ENCODE measurements at regions not wholly inside any gene's neighbourhood (a gene's known extent, or its start where the extent isn't known, plus 50 kb on each side); places are given as distances from the start of the nearest gene placed in this dataset.

DNA sequence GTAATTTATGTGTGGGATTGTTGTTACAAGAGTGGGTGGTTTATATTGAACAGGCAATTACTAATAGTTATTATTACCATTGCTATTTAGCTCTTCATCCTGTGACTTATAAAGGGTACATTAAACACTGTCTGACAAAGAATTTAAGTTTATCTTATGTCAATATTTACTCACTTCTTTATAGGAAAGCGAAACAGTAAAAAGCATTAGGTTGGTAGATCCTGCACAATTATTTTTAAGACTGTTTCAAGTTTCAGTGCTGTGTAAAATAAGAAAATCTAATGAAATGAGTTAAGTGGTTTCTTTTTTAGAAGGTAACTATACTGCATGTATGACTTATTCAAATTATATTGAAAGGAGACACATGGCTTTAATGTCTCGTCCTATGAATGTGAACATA, 135.8 kb upstream of the MAP3K7 start:
- TF ChIP-seq, protein P1, sequence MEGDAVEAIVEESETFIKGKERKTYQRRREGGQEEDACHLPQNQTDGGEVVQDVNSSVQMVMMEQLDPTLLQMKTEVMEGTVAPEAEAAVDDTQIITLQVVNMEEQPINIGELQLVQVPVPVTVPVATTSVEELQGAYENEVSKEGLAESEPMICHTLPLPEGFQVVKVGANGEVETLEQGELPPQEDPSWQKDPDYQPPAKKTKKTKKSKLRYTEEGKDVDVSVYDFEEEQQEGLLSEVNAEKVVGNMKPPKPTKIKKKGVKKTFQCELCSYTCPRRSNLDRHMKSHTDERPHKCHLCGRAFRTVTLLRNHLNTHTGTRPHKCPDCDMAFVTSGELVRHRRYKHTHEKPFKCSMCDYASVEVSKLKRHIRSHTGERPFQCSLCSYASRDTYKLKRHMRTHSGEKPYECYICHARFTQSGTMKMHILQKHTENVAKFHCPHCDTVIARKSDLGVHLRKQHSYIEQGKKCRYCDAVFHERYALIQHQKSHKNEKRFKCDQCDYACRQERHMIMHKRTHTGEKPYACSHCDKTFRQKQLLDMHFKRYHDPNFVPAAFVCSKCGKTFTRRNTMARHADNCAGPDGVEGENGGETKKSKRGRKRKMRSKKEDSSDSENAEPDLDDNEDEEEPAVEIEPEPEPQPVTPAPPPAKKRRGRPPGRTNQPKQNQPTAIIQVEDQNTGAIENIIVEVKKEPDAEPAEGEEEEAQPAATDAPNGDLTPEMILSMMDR (IDR thresholded peaks at IDR 0.05; ENCODE audit: low read depth, low read length, missing input control), result no peak
- TF ChIP-seq FOXA2 (IDR thresholded peaks at IDR 0.05), result no peak
- TF ChIP-seq FOXA1 (IDR thresholded peaks at IDR 0.05), result no peak
- no peak for TF ChIP-seq HNF4G (IDR thresholded peaks at IDR 0.05)
- no peak for TF ChIP-seq TAF1 (conservative IDR thresholded peaks at IDR 0.05)
- TF ChIP-seq RAD21 (IDR thresholded peaks at IDR 0.05), result no peak
- TF ChIP-seq, protein P2, sequence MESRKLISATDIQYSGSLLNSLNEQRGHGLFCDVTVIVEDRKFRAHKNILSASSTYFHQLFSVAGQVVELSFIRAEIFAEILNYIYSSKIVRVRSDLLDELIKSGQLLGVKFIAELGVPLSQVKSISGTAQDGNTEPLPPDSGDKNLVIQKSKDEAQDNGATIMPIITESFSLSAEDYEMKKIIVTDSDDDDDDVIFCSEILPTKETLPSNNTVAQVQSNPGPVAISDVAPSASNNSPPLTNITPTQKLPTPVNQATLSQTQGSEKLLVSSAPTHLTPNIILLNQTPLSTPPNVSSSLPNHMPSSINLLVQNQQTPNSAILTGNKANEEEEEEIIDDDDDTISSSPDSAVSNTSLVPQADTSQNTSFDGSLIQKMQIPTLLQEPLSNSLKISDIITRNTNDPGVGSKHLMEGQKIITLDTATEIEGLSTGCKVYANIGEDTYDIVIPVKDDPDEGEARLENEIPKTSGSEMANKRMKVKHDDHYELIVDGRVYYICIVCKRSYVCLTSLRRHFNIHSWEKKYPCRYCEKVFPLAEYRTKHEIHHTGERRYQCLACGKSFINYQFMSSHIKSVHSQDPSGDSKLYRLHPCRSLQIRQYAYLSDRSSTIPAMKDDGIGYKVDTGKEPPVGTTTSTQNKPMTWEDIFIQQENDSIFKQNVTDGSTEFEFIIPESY (IDR thresholded peaks at IDR 0.05), result no peak
- TF ChIP-seq, protein P3, sequence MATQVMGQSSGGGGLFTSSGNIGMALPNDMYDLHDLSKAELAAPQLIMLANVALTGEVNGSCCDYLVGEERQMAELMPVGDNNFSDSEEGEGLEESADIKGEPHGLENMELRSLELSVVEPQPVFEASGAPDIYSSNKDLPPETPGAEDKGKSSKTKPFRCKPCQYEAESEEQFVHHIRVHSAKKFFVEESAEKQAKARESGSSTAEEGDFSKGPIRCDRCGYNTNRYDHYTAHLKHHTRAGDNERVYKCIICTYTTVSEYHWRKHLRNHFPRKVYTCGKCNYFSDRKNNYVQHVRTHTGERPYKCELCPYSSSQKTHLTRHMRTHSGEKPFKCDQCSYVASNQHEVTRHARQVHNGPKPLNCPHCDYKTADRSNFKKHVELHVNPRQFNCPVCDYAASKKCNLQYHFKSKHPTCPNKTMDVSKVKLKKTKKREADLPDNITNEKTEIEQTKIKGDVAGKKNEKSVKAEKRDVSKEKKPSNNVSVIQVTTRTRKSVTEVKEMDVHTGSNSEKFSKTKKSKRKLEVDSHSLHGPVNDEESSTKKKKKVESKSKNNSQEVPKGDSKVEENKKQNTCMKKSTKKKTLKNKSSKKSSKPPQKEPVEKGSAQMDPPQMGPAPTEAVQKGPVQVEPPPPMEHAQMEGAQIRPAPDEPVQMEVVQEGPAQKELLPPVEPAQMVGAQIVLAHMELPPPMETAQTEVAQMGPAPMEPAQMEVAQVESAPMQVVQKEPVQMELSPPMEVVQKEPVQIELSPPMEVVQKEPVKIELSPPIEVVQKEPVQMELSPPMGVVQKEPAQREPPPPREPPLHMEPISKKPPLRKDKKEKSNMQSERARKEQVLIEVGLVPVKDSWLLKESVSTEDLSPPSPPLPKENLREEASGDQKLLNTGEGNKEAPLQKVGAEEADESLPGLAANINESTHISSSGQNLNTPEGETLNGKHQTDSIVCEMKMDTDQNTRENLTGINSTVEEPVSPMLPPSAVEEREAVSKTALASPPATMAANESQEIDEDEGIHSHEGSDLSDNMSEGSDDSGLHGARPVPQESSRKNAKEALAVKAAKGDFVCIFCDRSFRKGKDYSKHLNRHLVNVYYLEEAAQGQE (IDR thresholded peaks at IDR 0.05), result no peak
- no peak for TF ChIP-seq JUND (IDR thresholded peaks at IDR 0.05)
- TF ChIP-seq NR2F2 (IDR thresholded peaks at IDR 0.05), result no peak
- no peak for TF ChIP-seq SP1 (IDR thresholded peaks at IDR 0.05)
- TF ChIP-seq YY1 (IDR thresholded peaks at IDR 0.05), result no peak

Data from liver (tissue), 3 donors.